ENCODE measurements at regions not wholly inside any gene's neighbourhood (a gene's known extent, or its start where the extent isn't known, plus 50 kb on each side); places are given as distances from the start of the nearest gene placed in this dataset.

GRCh38 chr16:73217654-73218053 is 169.7 kb upstream of the ZFHX3 start:
- no peak for DNase-seq (ENCODE audit: low read depth in 3 of 3)

GRCh38 chr16:73216932-73217331 is 169.0 kb upstream of the ZFHX3 start:
- no peak for DNase-seq (ENCODE audit: low read depth in 3 of 3)

GRCh38 chr16:73215678-73216377 is 167.9 kb upstream of the ZFHX3 start:
- no peak for DNase-seq (ENCODE audit: low read depth in 3 of 3)

- DNase-seq (ENCODE audit: low read depth in 3 of 3), result no peak
These were observed 167.1 kb upstream of the ZFHX3 start for GRCh38 chr16:73214825-73215677.

GRCh38 chr16:73213732-73214455 is 166.0 kb upstream of the ZFHX3 start:
- DNase-seq (ENCODE audit: low read depth in 3 of 3), result no peak

- no peak for DNase-seq (ENCODE audit: low read depth in 3 of 3)
These were observed 164.5 kb upstream of the ZFHX3 start for GRCh38 chr16:73212431-73212830.

- no peak for DNase-seq (ENCODE audit: low read depth in 3 of 3)
These were observed 162.8 kb upstream of the ZFHX3 start for GRCh38 chr16:73210686-73211085.

- DNase-seq (ENCODE audit: low read depth in 3 of 3), result no peak
These were observed 162.2 kb upstream of the ZFHX3 start for GRCh38 chr16:73210084-73210483.

- no peak for DNase-seq (ENCODE audit: low read depth in 3 of 3)
These were observed 161.3 kb upstream of the ZFHX3 start for GRCh38 chr16:73209190-73209589.

GRCh38 chr16:73206151-73206707 is 158.3 kb upstream of the ZFHX3 start:
- DNase-seq (ENCODE audit: low read depth in 3 of 3), result no peak

GRCh38 chr16:73205153-73205886 is 157.4 kb upstream of the ZFHX3 start:
- no peak for DNase-seq (ENCODE audit: low read depth in 3 of 3)

- no peak for DNase-seq (ENCODE audit: low read depth in 3 of 3)
These were observed 156.6 kb upstream of the ZFHX3 start for GRCh38 chr16:73204359-73205152.

- DNase-seq (ENCODE audit: low read depth in 3 of 3), result no peak
These were observed 154.3 kb upstream of the ZFHX3 start for GRCh38 chr16:73202161-73202729.

- no peak for DNase-seq (ENCODE audit: low read depth in 3 of 3)
These were observed 151.3 kb upstream of the ZFHX3 start for GRCh38 chr16:73199214-73199613.

- DNase-seq (ENCODE audit: low read depth in 3 of 3), result no peak
These were observed 150.6 kb upstream of the ZFHX3 start for GRCh38 chr16:73198481-73198880.

GRCh38 chr16:73197598-73197997 is 149.7 kb upstream of the ZFHX3 start:
- DNase-seq (ENCODE audit: low read depth in 3 of 3), result no peak

- peak in 1 of 3 donors; percentile 1 for DNase-seq (ENCODE audit: low read depth in 3 of 3)
These were observed 148.7 kb upstream of the ZFHX3 start for GRCh38 chr16:73196670-73197069.

GRCh38 chr16:73193464-73193863 is 145.5 kb upstream of the ZFHX3 start:
- DNase-seq (ENCODE audit: low read depth in 3 of 3), result no peak

- DNase-seq (ENCODE audit: low read depth in 3 of 3), result no peak
These were observed 144.4 kb upstream of the ZFHX3 start for GRCh38 chr16:73192232-73192894.

- no peak for DNase-seq (ENCODE audit: low read depth in 3 of 3)
These were observed 143.7 kb upstream of the ZFHX3 start for GRCh38 chr16:73191660-73192046.

Data from stimulated activated CD4-positive, alpha-beta T cell treated with anti-CD3 and anti-CD28 coated beads, TNF-alpha, amount 100 ng/mL, for 48 hours (primary cell).